HEK293 (cell line): ENCODE measurements at regions not wholly inside any gene's neighbourhood (a gene's known extent, or its start where the extent isn't known, plus 50 kb on each side); places are given as distances from the start of the nearest gene placed in this dataset.

ENCODE experiments used
- CTCF ChIA-PET: fragments of 350-600 bp; formaldehyde crosslinking; extraction: SDS; loops from one replicate; lab custom pipeline; 2021; ENCODE audit warnings: antibody characterized with exemption; lab: Yijun Ruan, JAX
- POLR2A ChIA-PET: fragments of 300-600 bp; formaldehyde crosslinking; extraction: SDS; loops from one replicate; lab custom pipeline; 2020; ENCODE audit warnings: antibody characterized with exemption, inconsistent platforms; lab: Yijun Ruan, JAX
- H3K27ac ChIP-seq: fragments of 200-500 bp; sonication (Bioruptor generic); 2 replicates; pipeline ENCODE4 v1.5.1; 2014; ENCODE audit warnings: low read depth, low read length, control low read depth, inconsistent platforms; ENCODE audit errors: extremely low read depth
- H3K36me3 ChIP-seq, 2 experiments: fragments of 200-500 bp in 1 of 2; sonication (Bioruptor generic) in 1 of 2; 1 replicate in 1 of 2; 2 replicates in 1 of 2; pipeline ENCODE4 v1.5.1; 2014 to 2017; ENCODE audit warnings: inconsistent platforms in 2 of 2, low read length in 2 of 2; ENCODE audit not compliant: control insufficient read depth in 2 of 2, insufficient read depth in 1 of 2
- H3K4me1 ChIP-seq: fragments of 200-500 bp; sonication (Bioruptor generic); 2 replicates; pipeline ENCODE4 v1.5.1; 2014; ENCODE audit warnings: mild to moderate bottlenecking, low read length, inconsistent platforms; ENCODE audit not compliant: control insufficient read depth, insufficient read depth
- H3K4me3 ChIP-seq: 2 replicates; pipeline ENCODE4 v1.5.1; 2011; ENCODE audit warnings: low read depth, mild to moderate bottlenecking, control low read depth, low read length, moderate library complexity
- H3K9me3 ChIP-seq: fragments of 200-500 bp; sonication (Bioruptor generic); 2 replicates; pipeline ENCODE4 v1.5.1; 2014; ENCODE audit warnings: low read depth, low read length, inconsistent platforms; ENCODE audit not compliant: control insufficient read depth, insufficient read depth
- FEZF1 ChIP-seq: fragments of 450-650 bp; formaldehyde crosslinking; IDR thresholded peaks from 2 replicates; pipeline ENCODE4 v1.5.1; 2016; ENCODE audit warnings: missing biosample characterization, missing genetic modification characterization
- HOXC10 ChIP-seq: sonication (generic); formaldehyde crosslinking; IDR thresholded peaks from 2 replicates; pipeline ENCODE4 v1.8.1; 2023; ENCODE audit warnings: mild to moderate bottlenecking, missing genetic modification reagents
- IKZF3 ChIP-seq: fragments of 450-650 bp; IDR thresholded peaks from 2 replicates; pipeline ENCODE4 v1.5.0; 2018; ENCODE audit warnings: missing biosample characterization, mild to moderate bottlenecking, missing genetic modification characterization, moderate library complexity
- KLF10 ChIP-seq: fragments of 450-650 bp; IDR thresholded peaks from 2 replicates; pipeline ENCODE4 v1.5.1; 2018; ENCODE audit warnings: missing biosample characterization, mild to moderate bottlenecking, missing genetic modification characterization
- OSR2 ChIP-seq: fragments of 450-650 bp; formaldehyde crosslinking; IDR thresholded peaks from 2 replicates; pipeline ENCODE4 v1.5.1; 2016; ENCODE audit warnings: missing biosample characterization, missing genetic modification characterization
- ZBTB17 ChIP-seq: fragments of 450-650 bp; formaldehyde crosslinking; IDR thresholded peaks from 2 replicates; pipeline ENCODE4 v1.5.1; 2016; ENCODE audit warnings: missing biosample characterization, missing genetic modification characterization
- ZBTB8A ChIP-seq: fragments of 450-650 bp; formaldehyde crosslinking; IDR thresholded peaks from 2 replicates; pipeline ENCODE4 v1.5.1; 2016; ENCODE audit warnings: missing biosample characterization, missing genetic modification characterization
- ZFP69B ChIP-seq: fragments of 450-650 bp; formaldehyde crosslinking; IDR thresholded peaks from 2 replicates; pipeline ENCODE4 v1.5.1; 2016; ENCODE audit warnings: missing biosample characterization, missing genetic modification characterization
- ZNF335 ChIP-seq: fragments of 450-650 bp; formaldehyde crosslinking; conservative IDR thresholded peaks from 2 replicates; pipeline ENCODE4 v1.5.1; 2016; ENCODE audit warnings: missing biosample characterization, missing genetic modification characterization
- ZNF366 ChIP-seq: fragments of 450-650 bp; formaldehyde crosslinking; conservative IDR thresholded peaks from 2 replicates; pipeline ENCODE4 v1.5.1; 2016; ENCODE audit warnings: missing biosample characterization, missing genetic modification characterization
- ZNF510 ChIP-seq: fragments of 450-650 bp; formaldehyde crosslinking; IDR thresholded peaks from 2 replicates; pipeline ENCODE4 v1.5.1; 2018; ENCODE audit warnings: mild to moderate bottlenecking, missing genetic modification characterization, missing biosample characterization; ENCODE audit not compliant: insufficient replicate concordance
- ZNF513 ChIP-seq: fragments of 450-650 bp; IDR thresholded peaks from 2 replicates; pipeline ENCODE4 v1.5.1; 2018; ENCODE audit warnings: missing biosample characterization, missing genetic modification characterization
- ZNF571 ChIP-seq: fragments of 450-650 bp; formaldehyde crosslinking; IDR thresholded peaks from 2 replicates; pipeline ENCODE4 v1.5.0; 2017; ENCODE audit warnings: missing biosample characterization, missing genetic modification characterization
- ZNF596 ChIP-seq: fragments of 450-650 bp; IDR thresholded peaks from 2 replicates; pipeline ENCODE4 v1.5.0; 2018; ENCODE audit warnings: missing biosample characterization, mild to moderate bottlenecking, missing genetic modification characterization, moderate library complexity
- ZNF610 ChIP-seq: fragments of 450-650 bp; formaldehyde crosslinking; IDR thresholded peaks from 2 replicates; pipeline ENCODE4 v1.5.1; 2016; ENCODE audit warnings: missing biosample characterization, missing genetic modification characterization, borderline replicate concordance
- ZNF623 ChIP-seq: fragments of 450-650 bp; formaldehyde crosslinking; IDR thresholded peaks from 2 replicates; pipeline ENCODE4 v1.5.1; 2016; ENCODE audit warnings: missing biosample characterization, missing genetic modification characterization
- ZNF792 ChIP-seq: fragments of 450-650 bp; formaldehyde crosslinking; IDR thresholded peaks from 2 replicates; pipeline ENCODE4 v1.5.1; 2016; ENCODE audit warnings: missing biosample characterization, missing genetic modification characterization
- ZSCAN30 ChIP-seq: fragments of 450-650 bp; IDR thresholded peaks from 2 replicates; pipeline ENCODE4 v1.5.1; 2018; ENCODE audit warnings: missing biosample characterization, mild to moderate bottlenecking, missing genetic modification characterization, moderate library complexity
- TF ChIP-seq, protein P1 (sequence below): fragments of 450-650 bp; formaldehyde crosslinking; IDR thresholded peaks from 2 replicates; pipeline ENCODE4 v1.5.1; 2017; ENCODE audit warnings: missing biosample characterization, missing genetic modification characterization
- TF ChIP-seq, protein P2 (sequence below): fragments of 450-650 bp; formaldehyde crosslinking; IDR thresholded peaks from 2 replicates; pipeline ENCODE4 v1.5.1; 2016; ENCODE audit warnings: missing biosample characterization, missing genetic modification characterization, low read depth
- TF ChIP-seq, protein P3 (sequence below): fragments of 450-650 bp; formaldehyde crosslinking; conservative IDR thresholded peaks from 2 replicates; pipeline ENCODE4 v1.5.1; 2016; ENCODE audit warnings: low read depth, missing biosample characterization, missing genetic modification characterization

DNA sequence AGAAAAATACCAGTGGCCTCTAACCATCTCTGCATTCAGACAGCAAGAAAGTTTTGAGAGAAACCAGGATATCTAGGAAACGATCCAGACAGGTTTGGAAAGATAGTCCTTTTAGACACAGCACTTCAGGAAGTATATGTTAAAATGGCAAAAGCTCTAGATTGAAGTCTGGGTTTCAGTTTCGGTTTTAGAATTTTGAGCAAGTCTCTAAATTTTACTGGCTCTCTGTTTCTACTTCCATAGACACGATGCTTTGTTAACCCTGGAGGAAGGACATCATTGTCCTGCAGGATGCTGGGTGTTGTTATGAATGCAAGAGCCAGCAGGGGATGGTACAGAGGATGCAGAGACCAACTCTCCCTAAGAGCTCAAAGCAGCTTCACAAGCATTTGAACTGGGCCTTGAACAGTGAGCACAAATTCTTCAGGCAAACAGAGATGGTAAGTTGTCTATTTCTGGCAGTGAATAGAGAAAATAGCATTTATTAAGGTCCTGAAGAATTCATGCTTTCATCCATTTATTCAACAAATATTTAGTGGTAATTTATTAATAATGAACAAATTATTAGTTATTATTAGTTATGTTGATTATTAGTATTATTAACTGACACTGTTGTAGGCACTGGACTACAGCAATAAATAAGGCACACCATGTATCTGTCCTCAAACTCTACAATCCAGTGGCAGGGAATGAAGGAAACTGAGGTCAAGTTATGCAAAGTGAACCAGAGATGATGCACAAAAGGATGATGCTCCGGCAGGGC lies 152.7 kb upstream of the NRP1 start (continued):
- no peak for TF ChIP-seq ZNF513 (tag by site-specific recombination)
- no peak for TF ChIP-seq HOXC10

DNA sequence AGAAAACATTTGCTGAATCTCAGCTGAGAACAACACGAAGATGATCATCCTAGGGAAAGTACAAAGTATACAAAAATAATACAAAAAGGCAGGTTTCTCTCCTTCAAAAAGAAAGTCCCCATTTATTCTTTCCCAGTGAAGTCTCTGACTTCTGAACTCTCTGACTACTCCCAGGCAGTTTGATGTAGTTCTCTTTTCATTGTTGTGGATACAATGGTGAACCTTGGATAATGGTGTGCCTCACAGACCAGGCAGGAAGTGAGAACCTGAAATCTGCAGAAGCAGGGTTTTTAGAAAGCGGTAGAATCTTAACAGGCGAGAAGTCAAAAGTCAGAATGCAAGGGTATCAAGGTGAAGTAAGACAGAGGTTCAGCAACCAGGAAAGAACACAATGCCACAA lies 150.8 kb upstream of the NRP1 start:
- POLR2A ChIA-PET = interaction anchor here (1.0 kb wide), 1 partner anchor 151 kb away, joined by 4 read pairs; the partner anchor contains the start of gene NRP1
- H3K4me3 ChIP-seq = no peak overlapping the region
- CTCF ChIA-PET = interaction anchor here (0.6 to 1.6 kb wide), 3 partner anchors 152 to 1049 kb away, joined by 3 to 5 read pairs (median 3); no protein-coding TSS in a partner anchor
- TF ChIP-seq ZNF571 (tag by site-specific recombination) (no peak), ZNF335 (0 out of 2 replicates have a peak, but pooled peaks have one; percentile 8)
- peaks cover 20% of the 10 kb centered on the region for H3K4me1 ChIP-seq
- H3K36me3 ChIP-seq = no peaks in the 10 kb centered on the region
- no peak overlapping the region; the same call in 1 of the 2 replicates for H3K27ac ChIP-seq
- H3K9me3 ChIP-seq = no peaks in the 10 kb centered on the region

DNA sequence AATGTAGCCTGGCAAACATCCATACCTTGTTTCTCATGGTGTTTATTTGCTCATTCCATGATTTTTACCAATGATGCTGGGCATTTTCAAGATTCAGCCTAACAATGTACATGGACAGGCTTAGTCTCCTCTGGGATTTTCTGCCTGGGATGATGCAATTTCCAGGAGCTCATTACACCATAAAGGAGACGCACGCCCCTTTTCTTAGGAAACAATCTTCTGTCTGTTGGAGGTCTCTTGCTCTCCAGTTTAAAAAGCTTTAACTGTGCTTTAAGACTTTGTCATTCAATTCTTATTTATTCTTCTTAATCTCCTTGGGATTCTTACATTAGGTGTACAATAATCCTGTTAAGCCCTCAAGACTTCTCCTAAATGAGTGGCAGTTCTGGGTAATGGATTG lies 150.3 kb upstream of the NRP1 start:
- peaks cover 20% of the 10 kb centered on the region for H3K4me1 ChIP-seq
- no peaks in the 10 kb centered on the region for H3K9me3 ChIP-seq
- no peaks in the 10 kb centered on the region for H3K36me3 ChIP-seq
- CTCF ChIA-PET = interaction anchor here (0.6 kb wide), 1 partner anchor 1049 kb away, joined by 3 read pairs; no protein-coding TSS in a partner anchor
- no peak overlapping the region; the same call in 1 of the 2 replicates for H3K27ac ChIP-seq
- POLR2A ChIA-PET = interaction anchor here (1.0 kb wide), 1 partner anchor 151 kb away, joined by 4 read pairs; the partner anchor contains the start of gene NRP1
- no peak overlapping the region for H3K4me3 ChIP-seq
- TF ChIP-seq ZBTB17 (peak; percentile 41; the same call in 1 of the 2 replicates), ZBTB8A (0 out of 2 replicates have a peak, but pooled peaks have one; percentile 23), KLF10 (peak; percentile 75), ZNF596 (tag by site-specific recombination) (no peak), ZNF510 (no peak), ZNF610 (0 out of 2 replicates have a peak, but pooled peaks have one; percentile 26), ZSCAN30 (tag by site-specific recombination) (0 out of 2 replicates have a peak, but pooled peaks have one; percentile 24), ZNF792 (tag by site-specific recombination) (no peak), FEZF1 (tag by site-specific recombination) (0 out of 2 replicates have a peak, but pooled peaks have one; percentile 23), IKZF3 (tag by site-specific recombination) (peak; percentile 87), ZNF623 (no peak), ZNF366 (tag by site-specific recombination) (0 out of 2 replicates have a peak, but pooled peaks have one; percentile 27), ZFP69B (no peak), OSR2 (tag by site-specific recombination) (0 out of 2 replicates have a peak, but pooled peaks have one; percentile 6)
- TF ChIP-seq, protein P1, sequence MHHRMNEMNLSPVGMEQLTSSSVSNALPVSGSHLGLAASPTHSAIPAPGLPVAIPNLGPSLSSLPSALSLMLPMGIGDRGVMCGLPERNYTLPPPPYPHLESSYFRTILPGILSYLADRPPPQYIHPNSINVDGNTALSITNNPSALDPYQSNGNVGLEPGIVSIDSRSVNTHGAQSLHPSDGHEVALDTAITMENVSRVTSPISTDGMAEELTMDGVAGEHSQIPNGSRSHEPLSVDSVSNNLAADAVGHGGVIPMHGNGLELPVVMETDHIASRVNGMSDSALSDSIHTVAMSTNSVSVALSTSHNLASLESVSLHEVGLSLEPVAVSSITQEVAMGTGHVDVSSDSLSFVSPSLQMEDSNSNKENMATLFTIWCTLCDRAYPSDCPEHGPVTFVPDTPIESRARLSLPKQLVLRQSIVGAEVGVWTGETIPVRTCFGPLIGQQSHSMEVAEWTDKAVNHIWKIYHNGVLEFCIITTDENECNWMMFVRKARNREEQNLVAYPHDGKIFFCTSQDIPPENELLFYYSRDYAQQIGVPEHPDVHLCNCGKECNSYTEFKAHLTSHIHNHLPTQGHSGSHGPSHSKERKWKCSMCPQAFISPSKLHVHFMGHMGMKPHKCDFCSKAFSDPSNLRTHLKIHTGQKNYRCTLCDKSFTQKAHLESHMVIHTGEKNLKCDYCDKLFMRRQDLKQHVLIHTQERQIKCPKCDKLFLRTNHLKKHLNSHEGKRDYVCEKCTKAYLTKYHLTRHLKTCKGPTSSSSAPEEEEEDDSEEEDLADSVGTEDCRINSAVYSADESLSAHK (tag by site-specific recombination) = peak; percentile 85
- TF ChIP-seq, protein P2, sequence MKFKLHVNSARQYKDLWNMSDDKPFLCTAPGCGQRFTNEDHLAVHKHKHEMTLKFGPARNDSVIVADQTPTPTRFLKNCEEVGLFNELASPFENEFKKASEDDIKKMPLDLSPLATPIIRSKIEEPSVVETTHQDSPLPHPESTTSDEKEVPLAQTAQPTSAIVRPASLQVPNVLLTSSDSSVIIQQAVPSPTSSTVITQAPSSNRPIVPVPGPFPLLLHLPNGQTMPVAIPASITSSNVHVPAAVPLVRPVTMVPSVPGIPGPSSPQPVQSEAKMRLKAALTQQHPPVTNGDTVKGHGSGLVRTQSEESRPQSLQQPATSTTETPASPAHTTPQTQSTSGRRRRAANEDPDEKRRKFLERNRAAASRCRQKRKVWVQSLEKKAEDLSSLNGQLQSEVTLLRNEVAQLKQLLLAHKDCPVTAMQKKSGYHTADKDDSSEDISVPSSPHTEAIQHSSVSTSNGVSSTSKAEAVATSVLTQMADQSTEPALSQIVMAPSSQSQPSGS (tag by site-specific recombination) = peak; percentile 59; the same call in 1 of the 2 replicates
- TF ChIP-seq, protein P3, sequence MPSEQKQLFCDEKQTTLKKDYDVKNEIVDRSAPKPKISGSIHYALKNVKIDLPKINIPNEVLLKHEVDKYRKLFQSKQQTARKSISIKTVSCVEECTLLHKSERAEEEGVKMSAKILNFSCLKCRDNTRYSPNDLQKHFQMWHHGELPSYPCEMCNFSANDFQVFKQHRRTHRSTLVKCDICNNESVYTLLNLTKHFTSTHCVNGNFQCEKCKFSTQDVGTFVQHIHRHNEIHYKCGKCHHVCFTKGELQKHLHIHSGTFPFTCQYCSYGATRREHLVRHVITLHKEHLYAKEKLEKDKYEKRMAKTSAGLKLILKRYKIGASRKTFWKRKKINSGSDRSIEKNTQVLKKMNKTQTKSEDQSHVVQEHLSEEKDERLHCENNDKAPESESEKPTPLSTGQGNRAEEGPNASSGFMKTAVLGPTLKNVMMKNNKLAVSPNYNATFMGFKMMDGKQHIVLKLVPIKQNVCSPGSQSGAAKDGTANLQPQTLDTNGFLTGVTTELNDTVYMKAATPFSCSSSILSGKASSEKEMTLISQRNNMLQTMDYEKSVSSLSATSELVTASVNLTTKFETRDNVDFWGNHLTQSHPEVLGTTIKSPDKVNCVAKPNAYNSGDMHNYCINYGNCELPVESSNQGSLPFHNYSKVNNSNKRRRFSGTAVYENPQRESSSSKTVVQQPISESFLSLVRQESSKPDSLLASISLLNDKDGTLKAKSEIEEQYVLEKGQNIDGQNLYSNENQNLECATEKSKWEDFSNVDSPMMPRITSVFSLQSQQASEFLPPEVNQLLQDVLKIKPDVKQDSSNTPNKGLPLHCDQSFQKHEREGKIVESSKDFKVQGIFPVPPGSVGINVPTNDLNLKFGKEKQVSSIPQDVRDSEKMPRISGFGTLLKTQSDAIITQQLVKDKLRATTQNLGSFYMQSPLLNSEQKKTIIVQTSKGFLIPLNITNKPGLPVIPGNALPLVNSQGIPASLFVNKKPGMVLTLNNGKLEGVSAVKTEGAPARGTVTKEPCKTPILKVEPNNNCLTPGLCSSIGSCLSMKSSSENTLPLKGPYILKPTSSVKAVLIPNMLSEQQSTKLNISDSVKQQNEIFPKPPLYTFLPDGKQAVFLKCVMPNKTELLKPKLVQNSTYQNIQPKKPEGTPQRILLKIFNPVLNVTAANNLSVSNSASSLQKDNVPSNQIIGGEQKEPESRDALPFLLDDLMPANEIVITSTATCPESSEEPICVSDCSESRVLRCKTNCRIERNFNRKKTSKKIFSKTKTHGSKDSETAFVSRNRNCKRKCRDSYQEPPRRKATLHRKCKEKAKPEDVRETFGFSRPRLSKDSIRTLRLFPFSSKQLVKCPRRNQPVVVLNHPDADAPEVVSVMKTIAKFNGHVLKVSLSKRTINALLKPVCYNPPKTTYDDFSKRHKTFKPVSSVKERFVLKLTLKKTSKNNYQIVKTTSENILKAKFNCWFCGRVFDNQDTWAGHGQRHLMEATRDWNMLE (tag by site-specific recombination) = peak; percentile 62; the same call in 1 of the 2 replicates
